ENCODE measurements at regions not wholly inside any gene's neighbourhood (a gene's known extent, or its start where the extent isn't known, plus 50 kb on each side); places are given as distances from the start of the nearest gene placed in this dataset.

- DNase-seq (ENCODE audit: low read depth, low spot score), result no peak
- ChIA-PET POLR2A (no interaction called here), CTCF (no interaction called here)
- no peak overlapping the region for H3K4me3 ChIP-seq (ENCODE audit: low read depth, low read length)
- no peak for TF ChIP-seq CTCF (IDR thresholded peaks at IDR 0.05; ENCODE audit: insufficient read depth, low read length, missing control alignments)
These were observed 118.9 kb upstream of the BTN3A2 start for GRCh38 chr6:26246058-26246457.

GRCh38 chr6:26246553-26246952 is 118.4 kb upstream of the BTN3A2 start:
- DNase-seq (ENCODE audit: low read depth, low spot score), result no peak
- CTCF ChIA-PET, result no interaction called here
- H3K4me3 ChIP-seq (ENCODE audit: low read depth, low read length), result no peak overlapping the region
- POLR2A ChIA-PET, result no interaction called here
- TF ChIP-seq CTCF (IDR thresholded peaks at IDR 0.05; ENCODE audit: insufficient read depth, low read length, missing control alignments), result no peak

GRCh38 chr6:26249707-26249956 is 115.4 kb upstream of the BTN3A2 start:
- ChIA-PET CTCF (interaction anchor here (0.8 to 2.7 kb wide), 9 partner anchors 8 to 24 kb away, joined by 3 to 20 read pairs (median 3); a partner anchor contains a TSS), POLR2A (interaction anchor here (1.3 to 4.3 kb wide), 6 partner anchors 8 to 36 kb away, joined by 4 to 62 read pairs (median 27); a partner anchor contains a TSS)
- no peak for TF ChIP-seq CTCF (IDR thresholded peaks at IDR 0.05; ENCODE audit: insufficient read depth, low read length, missing control alignments)
- no peak for DNase-seq (ENCODE audit: low read depth, low spot score)
- H3K4me3 ChIP-seq (ENCODE audit: low read depth, low read length), result peak overlapping the region; percentile 68

GRCh38 chr6:26249957-26250697 is 114.9 kb upstream of the BTN3A2 start:
- peak overlapping the region; percentile 68 for H3K4me3 ChIP-seq (ENCODE audit: low read depth, low read length)
- ChIA-PET CTCF (interaction anchor here (0.7 to 2.7 kb wide), 12 partner anchors 9 to 346 kb away, joined by 3 to 20 read pairs (median 3); a partner anchor contains a TSS), POLR2A (interaction anchor here (0.7 to 4.3 kb wide), 13 partner anchors 9 to 1643 kb away, joined by 3 to 62 read pairs (median 6); a partner anchor contains a TSS)
- TF ChIP-seq CTCF (IDR thresholded peaks at IDR 0.05; ENCODE audit: insufficient read depth, low read length, missing control alignments), result peak; percentile 45
- no peak for DNase-seq (ENCODE audit: low read depth, low spot score)

- H3K4me3 ChIP-seq (ENCODE audit: low read depth, low read length), result peak overlapping the region; percentile 72
- no peak for TF ChIP-seq CTCF (IDR thresholded peaks at IDR 0.05; ENCODE audit: insufficient read depth, low read length, missing control alignments)
- ChIA-PET POLR2A (interaction anchor here (0.7 to 4.3 kb wide), 15 partner anchors 9 to 1643 kb away, joined by 3 to 62 read pairs (median 5); a partner anchor contains a TSS), CTCF (interaction anchor here (0.7 to 2.7 kb wide), 9 partner anchors 8 to 345 kb away, joined by 3 to 20 read pairs (median 3); a partner anchor contains a TSS)
- DNase-seq (ENCODE audit: low read depth, low spot score), result no peak
These were observed 114.3 kb upstream of the BTN3A2 start for GRCh38 chr6:26250698-26251044.

GRCh38 chr6:26251354-26252076 is 113.5 kb upstream of the BTN3A2 start:
- ChIA-PET POLR2A (interaction anchor here (0.7 to 4.3 kb wide), 17 partner anchors 9 to 1642 kb away, joined by 3 to 62 read pairs (median 5); a partner anchor contains a TSS), CTCF (interaction anchor here (0.6 to 2.7 kb wide), 5 partner anchors 8 to 345 kb away, joined by 3 to 20 read pairs (median 3); a partner anchor contains a TSS)
- peak overlapping the region; percentile 72 for H3K4me3 ChIP-seq (ENCODE audit: low read depth, low read length)
- no peak for TF ChIP-seq CTCF (IDR thresholded peaks at IDR 0.05; ENCODE audit: insufficient read depth, low read length, missing control alignments)
- DNase-seq (ENCODE audit: low read depth, low spot score), result no peak
